Hepatocyte (in vitro differentiated cells): ENCODE measurements at regions not wholly inside any gene's neighbourhood (a gene's known extent, or its start where the extent isn't known, plus 50 kb on each side); places are given as distances from the start of the nearest gene placed in this dataset.

Experiments
- CTCF ChIP-seq: fragments of 200-600 bp; sonication (generic); IDR thresholded peaks from 2 replicates; pipeline ENCODE4 v1.5.1; 2016; ENCODE audit warnings: antibody characterized with exemption, mild to moderate bottlenecking; ENCODE audit not compliant: poor library complexity
- EZH2 ChIP-seq: fragments of 200-600 bp; sonication (generic); IDR thresholded peaks from 2 replicates; pipeline ENCODE4 v1.6.1; 2016; ENCODE audit warnings: antibody characterized with exemption, mild to moderate bottlenecking, borderline replicate concordance
- EZH2phosphoT487 ChIP-seq: fragments of 200-600 bp; sonication (generic); IDR thresholded peaks from one replicate; pipeline ENCODE4 v1.6.1; 2018; ENCODE audit warnings: antibody characterized with exemption, mild to moderate bottlenecking, low read depth, moderate library complexity; ENCODE audit not compliant: unreplicated experiment, severe bottlenecking

- TF ChIP-seq CTCF (no peak), EZH2phosphoT487 (no peak), EZH2 (no peak)
These were observed 102.8 kb upstream of the SMIM23 start for GRCh38 chr5:171682801-171683200.
